Stimulated activated CD4-positive, alpha-beta T cell treated with anti-CD3 and anti-CD28 coated beads, Interleukin-2, amount 100 ng/mL, for 4 hours (primary cell): ENCODE measurements at regions not wholly inside any gene's neighbourhood (a gene's known extent, or its start where the extent isn't known, plus 50 kb on each side); places are given as distances from the start of the nearest gene placed in this dataset.
"Not testable (repeated sequence)": the region's sequence is repeated elsewhere in the genome, so short reads cannot be mapped to it uniquely, and the experiment has no call there.

Experiments
- DNase-seq: peaks from one replicate; pipeline ENCODE4 v3.0.0-alpha.2; 2020; ENCODE audit warnings: low read depth

GRCh38 chr6:147977851-147978465, 364.7 kb upstream of the SASH1 start:
- no peak for DNase-seq

GRCh38 chr6:147979966-147980365, 362.7 kb upstream of the SASH1 start:
- DNase-seq: no peak

GRCh38 chr6:147983581-147984366, 358.9 kb upstream of the SASH1 start:
- DNase-seq: no peak

- no peak for DNase-seq
Measured at GRCh38 chr6:147986846-147987245, 355.8 kb upstream of the SASH1 start.

GRCh38 chr6:147990159-147990558, 352.5 kb upstream of the SASH1 start:
- DNase-seq: no peak

GRCh38 chr6:147991961-147992360, 350.7 kb upstream of the SASH1 start:
- DNase-seq: no peak

GRCh38 chr6:147999001-147999540, 343.6 kb upstream of the SASH1 start:
- no peak for DNase-seq

GRCh38 chr6:148001844-148002642, 340.6 kb upstream of the SASH1 start:
- DNase-seq: no peak

- no peak for DNase-seq
Measured at GRCh38 chr6:148004651-148005050, 338.0 kb upstream of the SASH1 start.

- no peak for DNase-seq
Measured at GRCh38 chr6:148005806-148006205, 336.8 kb upstream of the SASH1 start.

- not testable (repeated sequence) for DNase-seq
Measured at GRCh38 chr6:148010516-148010915, 332.1 kb upstream of the SASH1 start.

- DNase-seq: no peak
Measured at GRCh38 chr6:148016013-148016412, 326.6 kb upstream of the SASH1 start.

GRCh38 chr6:148021165-148021564, 321.5 kb upstream of the SASH1 start:
- DNase-seq: no peak

GRCh38 chr6:148021699-148022098, 320.9 kb upstream of the SASH1 start:
- no peak for DNase-seq

- not testable (repeated sequence) for DNase-seq
Measured at GRCh38 chr6:148022279-148022678, 320.4 kb upstream of the SASH1 start.

- no peak for DNase-seq
Measured at GRCh38 chr6:148027201-148027600, 315.4 kb upstream of the SASH1 start.

GRCh38 chr6:148035806-148036390, 306.7 kb upstream of the SASH1 start:
- DNase-seq: no peak

- DNase-seq: no peak
Measured at GRCh38 chr6:148037496-148037895, 305.1 kb upstream of the SASH1 start.

GRCh38 chr6:148041546-148041945, 301.1 kb upstream of the SASH1 start:
- DNase-seq: no peak

- no peak for DNase-seq
Measured at GRCh38 chr6:148042536-148042935, 300.1 kb upstream of the SASH1 start.

GRCh38 chr6:148044261-148044751, 298.3 kb upstream of the SASH1 start:
- DNase-seq: no peak

- DNase-seq: no peak
Measured at GRCh38 chr6:148044921-148045320, 297.7 kb upstream of the SASH1 start.
